Ishikawa (cell line): ENCODE measurements at regions not wholly inside any gene's neighbourhood (a gene's known extent, or its start where the extent isn't known, plus 50 kb on each side); places are given as distances from the start of the nearest gene placed in this dataset.
A peak's percentile ranks its signal among the peaks of the same experiment; 100 is the strongest.

Source experiments
- CEBPB ChIP-seq: IDR thresholded peaks from 2 replicates; pipeline ENCODE4 v1.6.1; 2012
- CREB1 ChIP-seq: IDR thresholded peaks from 2 replicates; pipeline ENCODE4 v1.6.1; 2012; ENCODE audit warnings: low read depth
- EGR1 ChIP-seq: IDR thresholded peaks from 2 replicates; pipeline ENCODE4 v1.6.1; 2012
- EP300 ChIP-seq: IDR thresholded peaks from 2 replicates; pipeline ENCODE4 v1.6.1; 2012; ENCODE audit warnings: borderline replicate concordance
- FOXM1 ChIP-seq: IDR thresholded peaks from 2 replicates; pipeline ENCODE4 v1.6.1; 2012; ENCODE audit warnings: low read depth, borderline replicate concordance
- NFIC ChIP-seq: IDR thresholded peaks from 2 replicates; pipeline ENCODE4 v1.6.1; 2012
- RAD21 ChIP-seq: IDR thresholded peaks from 2 replicates; pipeline ENCODE4 v1.6.1; 2012; ENCODE audit warnings: low read depth
- TAF1 ChIP-seq: IDR thresholded peaks from 2 replicates; pipeline ENCODE4 v1.6.1; 2012; ENCODE audit warnings: low read depth, mild to moderate bottlenecking
- TCF12 ChIP-seq: IDR thresholded peaks from 2 replicates; pipeline ENCODE4 v1.6.1; 2012; ENCODE audit warnings: low read depth
- TEAD4 ChIP-seq: IDR thresholded peaks from 2 replicates; pipeline ENCODE4 v1.6.1; 2012
- USF1 ChIP-seq: IDR thresholded peaks from 2 replicates; pipeline ENCODE4 v1.6.1; 2012
- YY1 ChIP-seq: IDR thresholded peaks from 2 replicates; pipeline ENCODE4 v1.6.1; 2012; ENCODE audit warnings: low read depth
- ZBTB7A ChIP-seq: IDR thresholded peaks from 2 replicates; pipeline ENCODE4 v1.6.1; 2012; ENCODE audit warnings: low read depth
- TF ChIP-seq, protein P1 (sequence below): IDR thresholded peaks from 2 replicates; pipeline ENCODE4 v1.6.1; 2012; ENCODE audit warnings: low read depth, mild to moderate bottlenecking
- TF ChIP-seq, protein P2 (sequence below): IDR thresholded peaks from 2 replicates; pipeline ENCODE4 v1.6.1; 2012

DNA sequence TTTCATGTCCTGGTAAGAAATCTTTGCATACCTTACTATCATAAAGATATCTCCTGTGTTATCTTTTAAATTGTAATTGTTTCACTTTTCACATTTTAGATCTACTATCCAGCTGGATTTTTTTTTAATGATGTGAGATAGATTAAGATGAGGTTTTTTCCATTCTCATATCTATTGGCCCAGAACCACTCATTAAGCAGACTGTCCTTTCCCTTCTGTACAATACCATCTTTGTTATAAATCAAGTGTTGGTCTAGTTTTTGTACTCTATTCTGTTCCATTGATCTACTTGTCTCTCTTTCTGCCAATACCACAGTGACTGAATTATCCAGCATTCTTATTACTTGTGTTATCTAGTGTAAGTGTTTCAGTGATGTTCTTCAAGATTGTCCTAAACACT, 131.6 kb upstream of the TRIM2 start:
- TF ChIP-seq NFIC, result no peak
- TF ChIP-seq ZBTB7A, result no peak
- TF ChIP-seq EGR1, result no peak
- TF ChIP-seq TCF12, result no peak
- no peak for TF ChIP-seq FOXM1
- TF ChIP-seq CREB1, result no peak
- TF ChIP-seq RAD21, result no peak
- no peak for TF ChIP-seq CEBPB
- TF ChIP-seq, protein P1, sequence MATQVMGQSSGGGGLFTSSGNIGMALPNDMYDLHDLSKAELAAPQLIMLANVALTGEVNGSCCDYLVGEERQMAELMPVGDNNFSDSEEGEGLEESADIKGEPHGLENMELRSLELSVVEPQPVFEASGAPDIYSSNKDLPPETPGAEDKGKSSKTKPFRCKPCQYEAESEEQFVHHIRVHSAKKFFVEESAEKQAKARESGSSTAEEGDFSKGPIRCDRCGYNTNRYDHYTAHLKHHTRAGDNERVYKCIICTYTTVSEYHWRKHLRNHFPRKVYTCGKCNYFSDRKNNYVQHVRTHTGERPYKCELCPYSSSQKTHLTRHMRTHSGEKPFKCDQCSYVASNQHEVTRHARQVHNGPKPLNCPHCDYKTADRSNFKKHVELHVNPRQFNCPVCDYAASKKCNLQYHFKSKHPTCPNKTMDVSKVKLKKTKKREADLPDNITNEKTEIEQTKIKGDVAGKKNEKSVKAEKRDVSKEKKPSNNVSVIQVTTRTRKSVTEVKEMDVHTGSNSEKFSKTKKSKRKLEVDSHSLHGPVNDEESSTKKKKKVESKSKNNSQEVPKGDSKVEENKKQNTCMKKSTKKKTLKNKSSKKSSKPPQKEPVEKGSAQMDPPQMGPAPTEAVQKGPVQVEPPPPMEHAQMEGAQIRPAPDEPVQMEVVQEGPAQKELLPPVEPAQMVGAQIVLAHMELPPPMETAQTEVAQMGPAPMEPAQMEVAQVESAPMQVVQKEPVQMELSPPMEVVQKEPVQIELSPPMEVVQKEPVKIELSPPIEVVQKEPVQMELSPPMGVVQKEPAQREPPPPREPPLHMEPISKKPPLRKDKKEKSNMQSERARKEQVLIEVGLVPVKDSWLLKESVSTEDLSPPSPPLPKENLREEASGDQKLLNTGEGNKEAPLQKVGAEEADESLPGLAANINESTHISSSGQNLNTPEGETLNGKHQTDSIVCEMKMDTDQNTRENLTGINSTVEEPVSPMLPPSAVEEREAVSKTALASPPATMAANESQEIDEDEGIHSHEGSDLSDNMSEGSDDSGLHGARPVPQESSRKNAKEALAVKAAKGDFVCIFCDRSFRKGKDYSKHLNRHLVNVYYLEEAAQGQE, result no peak
- TF ChIP-seq TEAD4, result no peak

- TF ChIP-seq, protein P1, result no peak
- TF ChIP-seq EP300, result no peak
- no peak for TF ChIP-seq EGR1
- TF ChIP-seq CREB1, result no peak
- no peak for TF ChIP-seq YY1
- no peak for TF ChIP-seq CEBPB
- TF ChIP-seq TCF12, result no peak
- no peak for TF ChIP-seq TEAD4
- no peak for TF ChIP-seq NFIC
- no peak for TF ChIP-seq FOXM1
- no peak for TF ChIP-seq ZBTB7A
Observed at GRCh38 chr4:153074486-153074885, 129.8 kb upstream of the TRIM2 start.

GRCh38 chr4:153074936-153075630, 129.2 kb upstream of the TRIM2 start:
- TF ChIP-seq USF1 (no peak), CEBPB (peak; percentile 38; the same call in 1 of the 2 replicates), NFIC (no peak), TEAD4 (no peak)
- TF ChIP-seq, protein P1, result no peak

GRCh38 chr4:153075836-153076518, 128.3 kb upstream of the TRIM2 start:
- TF ChIP-seq CREB1 (no peak), TAF1 (no peak), ZBTB7A (no peak), EGR1 (no peak), RAD21 (no peak), YY1 (no peak), USF1 (no peak), CEBPB (no peak), FOXM1 (no peak), EP300 (no peak)
- TF ChIP-seq, protein P2, sequence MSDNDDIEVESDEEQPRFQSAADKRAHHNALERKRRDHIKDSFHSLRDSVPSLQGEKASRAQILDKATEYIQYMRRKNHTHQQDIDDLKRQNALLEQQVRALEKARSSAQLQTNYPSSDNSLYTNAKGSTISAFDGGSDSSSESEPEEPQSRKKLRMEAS, result no peak
- TF ChIP-seq, protein P1, result no peak
